Activated T-helper 17 cell treated with anti-CD3 and anti-CD28 coated beads, Interleukin-2, amount 50 U/mL, for 72 hours (primary cell): ENCODE measurements at regions not wholly inside any gene's neighbourhood (a gene's known extent, or its start where the extent isn't known, plus 50 kb on each side); places are given as distances from the start of the nearest gene placed in this dataset.
"Not testable (repeated sequence)": the region's sequence is repeated elsewhere in the genome, so short reads cannot be mapped to it uniquely, and the experiment has no call there.

Experiments
- ATAC-seq: fragments of 150-1000 bp; cut with Tn5 transposase; replicated peaks from 2 replicates; pipeline ENCODE4 v1.10.0; 2021; ENCODE audit warnings: mild to moderate bottlenecking, moderate library complexity
- H3K27ac Mint-ChIP-seq: one replicate; pipeline ENCODE4 v1.8.0; 2022; ENCODE audit warnings: mixed read lengths
- H3K27me3 Mint-ChIP-seq: one replicate; pipeline ENCODE4 v1.8.0; 2022; ENCODE audit warnings: mixed read lengths
- H3K36me3 Mint-ChIP-seq: one replicate; pipeline ENCODE4 v1.8.0; 2022; ENCODE audit warnings: low read depth, mild to moderate bottlenecking, mixed read lengths
- H3K4me1 Mint-ChIP-seq: one replicate; pipeline ENCODE4 v1.8.0; 2022; ENCODE audit warnings: mixed read lengths
- H3K4me3 Mint-ChIP-seq: one replicate; pipeline ENCODE4 v1.8.0; 2022; ENCODE audit warnings: mild to moderate bottlenecking, mixed read lengths
- H3K9me3 Mint-ChIP-seq: one replicate; pipeline ENCODE4 v1.8.0; 2022; ENCODE audit warnings: mixed read lengths

GRCh38 chr13:21228738-21229137 is 52.3 kb downstream of the MRPL57 start:
- ATAC-seq, result no peak
- no peaks in the 10 kb centered on the region for H3K27me3 Mint-ChIP-seq
- no peaks in the 10 kb centered on the region for H3K36me3 Mint-ChIP-seq
- no peak overlapping the region for H3K27ac Mint-ChIP-seq
- H3K4me1 Mint-ChIP-seq, result no peaks in the 10 kb centered on the region
- H3K4me3 Mint-ChIP-seq, result no peak overlapping the region
- no peaks in the 10 kb centered on the region for H3K9me3 Mint-ChIP-seq

- Mint-ChIP-seq H3K4me1 (no peaks in the 10 kb centered on the region), H3K27ac (no peak overlapping the region), H3K27me3 (no peaks in the 10 kb centered on the region), H3K9me3 (no peaks in the 10 kb centered on the region), H3K36me3 (no peaks in the 10 kb centered on the region), H3K4me3 (no peak overlapping the region)
- ATAC-seq, result no peak
Observed at GRCh38 chr13:21229241-21230024, 53.0 kb downstream of the MRPL57 start.

DNA sequence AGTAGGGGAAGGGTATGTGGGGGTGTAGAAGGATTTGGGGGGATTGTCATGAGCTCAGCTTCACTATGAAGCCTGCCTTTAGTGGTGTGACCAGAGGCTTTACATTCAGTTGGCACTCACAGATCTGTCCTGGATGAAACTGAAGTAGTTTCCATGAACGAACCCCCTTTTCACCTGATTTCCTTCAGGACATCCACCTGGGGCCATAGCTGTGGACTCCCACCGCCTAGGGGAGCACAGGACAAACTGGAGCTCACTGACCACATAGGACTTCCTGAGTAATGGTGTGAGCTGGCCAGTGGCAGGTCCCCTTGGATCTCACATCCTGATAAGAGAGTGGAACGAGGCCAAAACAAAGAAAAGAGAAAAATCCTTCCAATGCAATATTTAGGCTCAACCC is 54.1 kb downstream of the MRPL57 start:
- no peaks in the 10 kb centered on the region for H3K4me1 Mint-ChIP-seq
- no peaks in the 10 kb centered on the region for H3K36me3 Mint-ChIP-seq
- H3K4me3 Mint-ChIP-seq, result no peak overlapping the region
- H3K27ac Mint-ChIP-seq, result no peak overlapping the region
- no peak for ATAC-seq
- no peaks in the 10 kb centered on the region for H3K9me3 Mint-ChIP-seq
- H3K27me3 Mint-ChIP-seq, result no peaks in the 10 kb centered on the region

- H3K27ac Mint-ChIP-seq, result no peak overlapping the region
- H3K4me1 Mint-ChIP-seq, result no peaks in the 10 kb centered on the region
- H3K4me3 Mint-ChIP-seq, result no peak overlapping the region
- ATAC-seq, result no peak
- no peaks in the 10 kb centered on the region for H3K9me3 Mint-ChIP-seq
- no peaks in the 10 kb centered on the region for H3K36me3 Mint-ChIP-seq
- no peaks in the 10 kb centered on the region for H3K27me3 Mint-ChIP-seq
Observed at GRCh38 chr13:21231426-21231940, 55.0 kb downstream of the MRPL57 start.

DNA sequence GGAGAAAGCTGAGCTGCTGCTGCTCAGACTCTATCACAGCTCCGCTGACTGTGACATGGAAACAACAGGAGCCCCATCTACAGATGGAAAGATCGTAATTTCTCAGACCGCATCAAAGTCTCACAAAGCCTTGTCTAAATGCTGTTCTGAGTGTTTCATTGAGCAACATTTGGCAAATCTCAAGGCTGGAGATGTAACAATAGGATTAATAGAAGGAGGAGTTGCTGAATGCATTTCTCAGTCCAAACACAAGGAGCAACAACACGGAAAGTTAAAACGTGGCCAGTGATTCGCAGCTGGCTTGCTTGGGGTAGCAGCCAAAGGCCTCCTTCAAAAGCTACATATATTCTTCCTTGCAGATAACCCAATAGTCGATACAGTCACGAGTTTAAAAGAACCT is 55.7 kb downstream of the MRPL57 start:
- H3K27ac Mint-ChIP-seq, result no peak overlapping the region
- no peaks in the 10 kb centered on the region for H3K4me1 Mint-ChIP-seq
- H3K36me3 Mint-ChIP-seq, result no peaks in the 10 kb centered on the region
- ATAC-seq, result peak; percentile 24
- peak overlapping the region; percentile 1 for H3K4me3 Mint-ChIP-seq
- H3K9me3 Mint-ChIP-seq, result no peaks in the 10 kb centered on the region
- no peaks in the 10 kb centered on the region for H3K27me3 Mint-ChIP-seq

GRCh38 chr13:21232599-21232998 is 56.1 kb downstream of the MRPL57 start:
- no peaks in the 10 kb centered on the region for H3K9me3 Mint-ChIP-seq
- no peak for ATAC-seq
- no peaks in the 10 kb centered on the region for H3K27me3 Mint-ChIP-seq
- no peaks in the 10 kb centered on the region for H3K36me3 Mint-ChIP-seq
- no peaks in the 10 kb centered on the region for H3K4me1 Mint-ChIP-seq
- H3K27ac Mint-ChIP-seq, result no peak overlapping the region
- peak overlapping the region; percentile 1 for H3K4me3 Mint-ChIP-seq

DNA sequence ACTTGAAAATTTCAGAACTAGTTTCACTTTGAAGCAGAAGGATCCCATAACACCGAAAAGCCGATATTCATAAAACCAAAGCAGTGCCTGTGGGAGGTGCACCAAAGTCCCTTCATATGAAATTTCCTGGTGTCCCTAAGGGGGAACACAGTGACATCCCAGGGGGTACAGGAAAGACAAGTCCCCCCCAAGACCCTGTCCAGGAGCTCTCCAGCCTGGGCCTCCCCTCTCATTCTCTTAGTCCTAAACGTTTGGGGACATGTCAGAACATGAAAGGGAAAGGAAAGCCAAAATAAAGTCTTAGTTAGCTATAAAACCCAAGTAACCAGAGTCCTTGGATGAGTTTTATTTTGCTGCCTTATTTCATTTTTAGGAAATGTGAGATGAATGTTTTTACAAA is 56.6 kb downstream of the MRPL57 start:
- Mint-ChIP-seq H3K4me1 (no peaks in the 10 kb centered on the region), H3K36me3 (no peaks in the 10 kb centered on the region), H3K27me3 (no peaks in the 10 kb centered on the region), H3K9me3 (no peaks in the 10 kb centered on the region), H3K4me3 (peak overlapping the region; percentile 1), H3K27ac (no peak overlapping the region)
- ATAC-seq, result no peak

GRCh38 chr13:21234526-21234925 is 58.1 kb downstream of the MRPL57 start:
- no peaks in the 10 kb centered on the region for H3K27me3 Mint-ChIP-seq
- H3K4me1 Mint-ChIP-seq, result no peaks in the 10 kb centered on the region
- ATAC-seq, result no peak

DNA sequence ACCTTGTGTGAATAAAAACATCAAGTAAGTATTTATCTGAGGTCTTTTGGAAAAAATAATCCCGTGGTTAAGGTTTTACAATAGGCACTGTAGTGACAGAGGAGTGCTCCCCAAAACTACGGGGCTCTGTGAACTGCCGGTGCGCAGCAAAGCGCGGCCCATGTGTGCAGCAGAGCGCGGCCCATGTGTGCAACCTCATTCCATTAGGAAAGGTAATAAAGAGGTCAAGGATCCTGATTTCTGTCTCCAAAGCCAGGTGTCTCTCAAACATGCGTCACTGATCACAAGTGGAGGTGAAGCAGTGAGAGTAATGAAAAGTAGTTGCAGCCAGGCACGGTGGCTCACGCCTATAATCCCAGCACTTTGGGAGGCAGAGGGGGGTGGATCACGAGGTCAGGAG is 58.7 kb downstream of the MRPL57 start:
- H3K36me3 Mint-ChIP-seq, result no peaks in the 10 kb centered on the region
- ATAC-seq, result no peak
- no peak overlapping the region for H3K27ac Mint-ChIP-seq
- H3K9me3 Mint-ChIP-seq, result no peaks in the 10 kb centered on the region
- H3K4me3 Mint-ChIP-seq, result no peak overlapping the region
- H3K27me3 Mint-ChIP-seq, result no peaks in the 10 kb centered on the region
- no peaks in the 10 kb centered on the region for H3K4me1 Mint-ChIP-seq

More at GRCh38 chr13:21234526-21234925, 58.1 kb downstream of the MRPL57 start:
- Mint-ChIP-seq H3K9me3 (no peaks in the 10 kb centered on the region), H3K4me3 (no peak overlapping the region), H3K27ac (no peak overlapping the region), H3K36me3 (no peaks in the 10 kb centered on the region)

DNA sequence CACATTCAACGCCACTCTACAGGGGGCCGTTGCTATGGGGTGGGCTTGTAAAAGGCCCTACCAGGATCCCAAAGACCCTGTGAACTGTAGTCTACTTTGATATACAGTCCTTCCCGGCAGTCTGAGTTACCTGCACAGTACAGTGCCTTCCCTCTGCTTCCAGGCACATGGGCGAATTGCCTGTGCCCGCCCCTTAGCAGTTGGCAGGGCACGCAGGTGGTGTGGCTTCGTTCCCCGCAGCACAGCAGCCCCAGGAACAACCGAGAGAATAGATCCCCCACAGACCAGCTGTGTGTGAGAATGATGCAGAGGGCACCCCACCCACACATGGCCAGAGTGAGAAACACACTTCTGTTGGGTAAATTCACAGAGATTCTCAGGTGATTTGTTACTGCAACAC is 60.6 kb downstream of the MRPL57 start:
- Mint-ChIP-seq H3K9me3 (no peaks in the 10 kb centered on the region), H3K4me3 (no peak overlapping the region), H3K27ac (no peak overlapping the region), H3K36me3 (no peaks in the 10 kb centered on the region), H3K27me3 (no peaks in the 10 kb centered on the region), H3K4me1 (no peaks in the 10 kb centered on the region)
- no peak for ATAC-seq

- peak; percentile 67 for ATAC-seq
- H3K9me3 Mint-ChIP-seq, result no peaks in the 10 kb centered on the region
- no peaks in the 10 kb centered on the region for H3K27me3 Mint-ChIP-seq
- no peaks in the 10 kb centered on the region for H3K4me1 Mint-ChIP-seq
- H3K36me3 Mint-ChIP-seq, result no peaks in the 10 kb centered on the region
- H3K4me3 Mint-ChIP-seq, result no peak overlapping the region
- no peak overlapping the region for H3K27ac Mint-ChIP-seq
Observed at GRCh38 chr13:21238267-21238666, 61.8 kb downstream of the MRPL57 start.

- ATAC-seq, result no peak
- H3K4me1 Mint-ChIP-seq, result no peaks in the 10 kb centered on the region
- no peak overlapping the region for H3K27ac Mint-ChIP-seq
- H3K9me3 Mint-ChIP-seq, result no peaks in the 10 kb centered on the region
- no peaks in the 10 kb centered on the region for H3K36me3 Mint-ChIP-seq
- peaks cover 9% of the 10 kb centered on the region for H3K27me3 Mint-ChIP-seq
- H3K4me3 Mint-ChIP-seq, result no peak overlapping the region
Observed at GRCh38 chr13:21240586-21240985, 64.1 kb downstream of the MRPL57 start.

DNA sequence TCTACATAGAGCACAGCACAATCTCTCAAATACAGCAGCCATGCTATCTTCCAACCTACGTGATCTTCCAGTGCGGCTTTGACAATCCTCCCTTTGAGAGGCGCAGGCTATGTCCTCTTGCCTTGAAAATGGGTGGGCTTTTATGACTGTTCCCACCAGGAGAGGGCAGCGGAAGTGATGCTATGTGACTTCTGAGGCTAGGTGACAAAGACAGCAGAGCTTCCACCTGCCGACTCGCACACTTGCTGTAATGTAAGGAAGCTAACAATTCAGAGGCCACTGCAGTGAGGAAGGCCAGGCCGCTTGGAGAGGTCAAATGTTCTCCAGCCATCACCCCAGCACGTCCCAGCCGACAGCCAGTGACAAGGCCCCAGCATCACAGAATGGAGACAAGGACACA is 65.8 kb downstream of the MRPL57 start:
- ATAC-seq, result no peak
- Mint-ChIP-seq H3K36me3 (no peaks in the 10 kb centered on the region), H3K27me3 (peaks cover 9% of the 10 kb centered on the region), H3K9me3 (no peaks in the 10 kb centered on the region), H3K4me3 (no peak overlapping the region), H3K27ac (no peak overlapping the region), H3K4me1 (no peaks in the 10 kb centered on the region)

GRCh38 chr13:21243045-21243897 is 66.8 kb downstream of the MRPL57 start:
- H3K4me3 Mint-ChIP-seq, result no peak overlapping the region
- H3K27ac Mint-ChIP-seq, result no peak overlapping the region
- no peaks in the 10 kb centered on the region for H3K36me3 Mint-ChIP-seq
- ATAC-seq, result no peak
- H3K9me3 Mint-ChIP-seq, result no peaks in the 10 kb centered on the region
- H3K27me3 Mint-ChIP-seq, result peaks cover 15% of the 10 kb centered on the region
- H3K4me1 Mint-ChIP-seq, result no peaks in the 10 kb centered on the region

DNA sequence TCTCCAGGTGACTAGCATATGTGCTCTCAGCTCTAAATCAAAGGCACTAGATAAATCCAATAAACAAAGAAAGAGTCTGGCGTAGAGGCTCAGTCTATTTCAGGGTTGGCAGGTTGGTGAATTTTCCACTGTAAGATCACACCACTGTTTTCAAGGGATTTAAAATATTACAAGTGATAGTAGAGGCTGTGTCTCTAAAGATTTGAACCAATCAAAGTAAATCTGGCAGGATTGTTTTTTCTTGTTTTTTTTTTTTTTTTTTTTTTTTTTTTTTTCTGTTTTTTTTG is 67.4 kb downstream of the MRPL57 start:
- not testable (repeated sequence) for H3K36me3 Mint-ChIP-seq, H3K4me1 Mint-ChIP-seq, ATAC-seq, H3K4me3 Mint-ChIP-seq, H3K27ac Mint-ChIP-seq, H3K9me3 Mint-ChIP-seq
- peaks cover 15% of the 10 kb centered on the region for H3K27me3 Mint-ChIP-seq
